Dedifferentiated amniotic fluid mesenchymal stem cell (primary cell): ENCODE measurements at regions not wholly inside any gene's neighbourhood (a gene's known extent, or its start where the extent isn't known, plus 50 kb on each side); places are given as distances from the start of the nearest gene placed in this dataset.
"Not testable (repeated sequence)": the region's sequence is repeated elsewhere in the genome, so short reads cannot be mapped to it uniquely, and the experiment has no call there.

Experiments used
- DNase-seq: peaks from one replicate; pipeline ENCODE4 v3.0.0-alpha.2; 2016; ENCODE audit errors: extremely low spot score

DNA sequence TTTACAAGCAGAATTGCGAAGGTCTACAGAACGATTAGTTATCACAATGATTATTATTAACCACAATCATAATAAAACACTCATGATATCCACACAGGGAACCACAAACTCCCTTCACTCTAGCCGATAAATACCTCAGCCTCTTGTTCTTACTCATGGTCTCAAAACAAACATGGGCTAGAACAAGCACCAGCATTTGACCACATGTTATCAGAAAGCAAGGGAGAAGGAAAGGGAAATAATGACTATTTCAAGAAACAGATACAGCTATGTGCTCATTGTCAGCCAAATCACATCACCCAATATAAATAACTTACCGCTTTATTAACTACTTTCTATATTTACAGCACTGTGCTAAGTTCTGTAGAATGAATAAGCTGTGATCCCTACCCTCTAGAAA, 663.2 kb upstream of the HTR2C start:
- no peak for DNase-seq

DNA sequence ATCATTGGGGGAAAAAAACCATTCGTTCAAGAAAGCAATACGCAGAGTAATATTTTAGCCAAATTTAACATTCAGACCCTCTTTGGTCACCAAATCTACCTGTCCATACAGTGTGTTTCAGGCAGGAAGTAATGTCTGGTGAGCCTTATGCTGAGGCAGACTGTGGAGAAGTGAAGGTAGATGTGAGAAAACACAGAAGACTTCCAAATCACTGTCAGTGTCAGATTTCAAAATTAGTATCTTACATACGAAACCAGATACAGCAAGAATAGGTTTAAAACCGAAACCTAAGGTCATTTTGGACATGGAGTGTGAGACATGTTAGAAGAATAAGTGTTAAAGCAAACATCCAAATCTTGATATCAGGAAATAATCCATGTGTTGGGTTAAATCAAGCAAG, 664.5 kb upstream of the HTR2C start:
- DNase-seq = no peak

DNA sequence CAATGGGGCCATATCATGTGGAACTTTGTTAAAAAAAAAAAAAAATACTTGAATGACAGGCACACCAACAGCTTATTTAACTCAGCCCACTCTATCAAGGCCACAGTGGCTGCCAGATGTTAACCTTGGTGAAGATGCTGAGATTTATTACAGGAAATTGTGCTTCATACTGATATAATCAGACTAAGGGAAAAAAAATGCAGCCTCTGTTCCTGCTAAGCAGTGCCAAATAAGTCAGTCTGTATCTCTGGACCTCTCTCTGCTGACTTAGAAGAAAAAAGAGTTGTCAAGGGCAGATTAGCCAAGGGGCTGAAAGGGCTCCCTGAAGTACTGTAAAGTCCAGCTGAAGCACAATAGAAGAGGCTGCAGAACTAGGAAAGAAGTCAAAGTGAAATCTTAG, 677.7 kb upstream of the HTR2C start:
- no peak for DNase-seq

DNA sequence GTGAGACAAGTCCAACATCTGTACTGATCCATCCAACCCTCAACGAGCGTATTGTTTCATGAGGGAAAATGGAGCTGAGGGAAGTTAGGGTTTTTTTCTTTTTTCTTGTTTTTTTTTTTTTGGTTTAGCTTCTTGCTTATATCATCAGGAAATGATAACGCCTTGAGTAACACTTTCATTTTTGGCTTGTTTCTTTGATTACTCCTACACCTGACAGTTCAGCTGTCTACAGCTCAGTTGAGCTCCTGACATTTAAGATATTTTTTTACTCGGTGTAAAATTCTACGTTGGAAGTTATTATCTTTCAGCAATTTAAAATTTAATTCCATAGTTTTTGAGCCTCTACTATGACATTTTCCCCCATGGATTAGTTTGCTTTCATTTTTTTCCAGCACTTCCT, 691.0 kb upstream of the HTR2C start:
- no peak for DNase-seq

DNA sequence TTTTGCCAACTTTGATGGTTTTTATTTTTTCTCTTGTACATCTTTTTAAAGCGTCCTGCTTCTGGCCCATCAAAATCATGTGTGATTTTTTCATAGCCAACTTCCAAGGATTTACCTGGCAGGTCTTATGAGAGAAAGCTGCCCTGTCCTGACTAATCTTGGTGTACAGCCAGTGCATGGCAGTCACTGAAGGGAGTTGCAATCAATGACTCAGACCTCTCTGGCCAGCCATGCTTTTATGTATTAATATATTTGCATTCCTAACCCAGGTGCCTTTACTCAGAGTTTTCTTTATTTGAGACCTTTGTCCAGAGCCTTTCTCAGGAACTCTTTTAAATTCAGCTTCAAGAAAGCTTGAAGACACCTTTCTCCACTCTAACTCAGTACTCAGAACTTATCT, 691.5 kb upstream of the HTR2C start:
- no peak for DNase-seq

DNA sequence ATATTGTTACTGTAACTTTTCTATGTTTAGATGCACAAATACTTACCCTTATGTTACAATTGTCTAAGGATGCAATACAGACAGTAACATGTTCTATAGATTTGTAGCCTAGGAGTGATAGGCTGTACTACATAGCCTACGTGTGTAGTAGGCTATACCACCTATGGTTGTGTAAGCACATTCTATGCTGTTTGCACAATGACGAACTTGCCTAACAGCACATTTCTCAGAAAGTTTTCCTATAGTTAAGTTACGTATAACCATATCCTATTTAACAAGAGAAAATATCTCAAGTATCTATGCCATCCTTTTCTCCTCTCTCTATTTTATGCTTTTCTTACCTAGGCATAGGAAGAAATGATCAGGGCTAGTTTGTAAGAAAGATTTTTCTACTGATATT, 710.8 kb upstream of the HTR2C start:
- DNase-seq = no peak

DNA sequence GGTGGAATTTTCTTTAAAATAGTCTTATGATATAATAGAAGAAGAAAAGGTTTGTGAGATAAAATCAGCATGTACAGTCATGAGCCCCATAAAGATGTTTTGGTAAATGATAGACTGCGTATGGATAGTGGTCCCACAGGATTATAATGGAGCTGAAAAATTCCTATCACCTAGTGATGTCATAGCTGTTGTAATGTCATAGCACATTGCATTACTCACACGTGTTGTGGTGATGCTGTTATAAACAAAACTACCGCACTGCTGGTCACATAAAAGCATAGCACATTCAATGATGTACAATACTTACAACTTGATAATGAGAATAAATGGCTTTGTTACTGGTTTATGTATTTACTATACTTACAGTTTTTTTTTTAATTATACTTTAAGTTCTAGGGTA, 715.2 kb upstream of the HTR2C start:
- DNase-seq = no peak

DNA sequence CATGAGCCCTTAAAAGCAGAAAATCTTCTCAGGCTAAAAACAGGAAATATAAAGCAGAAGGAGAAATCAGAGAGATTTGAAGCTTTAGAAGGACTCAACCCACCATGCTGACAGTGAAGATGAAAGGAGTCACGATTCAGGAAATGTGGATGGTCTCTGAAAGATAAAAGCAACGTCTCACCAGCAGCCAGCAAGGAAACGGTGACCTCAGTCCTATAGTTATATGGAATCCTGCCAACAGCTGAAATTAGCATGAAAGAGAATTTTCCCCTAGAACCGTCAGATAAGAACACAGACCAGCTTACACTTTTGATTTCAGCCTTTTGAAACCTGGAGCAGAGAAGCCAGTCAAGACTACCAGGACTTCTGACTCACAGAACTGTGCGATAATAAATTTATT, 715.7 kb upstream of the HTR2C start:
- no peak for DNase-seq

DNA sequence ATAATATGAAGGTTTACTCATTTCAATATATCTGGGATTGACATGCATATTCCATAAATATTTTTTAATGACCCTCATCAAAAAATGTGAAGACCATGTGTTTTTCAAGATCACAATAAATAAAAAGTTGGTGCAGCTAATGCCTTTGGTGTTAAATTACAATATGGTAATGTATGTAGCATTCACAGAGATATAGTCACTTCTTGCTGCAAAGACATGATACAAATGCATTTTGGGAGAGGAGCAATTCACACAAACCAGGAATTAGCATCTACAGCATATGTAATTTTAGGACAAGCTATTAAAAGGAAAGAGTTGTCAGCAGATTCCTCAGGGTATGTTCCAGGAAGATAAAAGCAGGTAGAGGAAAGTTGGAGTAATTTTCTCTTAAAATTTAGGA, 734.5 kb upstream of the HTR2C start:
- DNase-seq = no peak

DNA sequence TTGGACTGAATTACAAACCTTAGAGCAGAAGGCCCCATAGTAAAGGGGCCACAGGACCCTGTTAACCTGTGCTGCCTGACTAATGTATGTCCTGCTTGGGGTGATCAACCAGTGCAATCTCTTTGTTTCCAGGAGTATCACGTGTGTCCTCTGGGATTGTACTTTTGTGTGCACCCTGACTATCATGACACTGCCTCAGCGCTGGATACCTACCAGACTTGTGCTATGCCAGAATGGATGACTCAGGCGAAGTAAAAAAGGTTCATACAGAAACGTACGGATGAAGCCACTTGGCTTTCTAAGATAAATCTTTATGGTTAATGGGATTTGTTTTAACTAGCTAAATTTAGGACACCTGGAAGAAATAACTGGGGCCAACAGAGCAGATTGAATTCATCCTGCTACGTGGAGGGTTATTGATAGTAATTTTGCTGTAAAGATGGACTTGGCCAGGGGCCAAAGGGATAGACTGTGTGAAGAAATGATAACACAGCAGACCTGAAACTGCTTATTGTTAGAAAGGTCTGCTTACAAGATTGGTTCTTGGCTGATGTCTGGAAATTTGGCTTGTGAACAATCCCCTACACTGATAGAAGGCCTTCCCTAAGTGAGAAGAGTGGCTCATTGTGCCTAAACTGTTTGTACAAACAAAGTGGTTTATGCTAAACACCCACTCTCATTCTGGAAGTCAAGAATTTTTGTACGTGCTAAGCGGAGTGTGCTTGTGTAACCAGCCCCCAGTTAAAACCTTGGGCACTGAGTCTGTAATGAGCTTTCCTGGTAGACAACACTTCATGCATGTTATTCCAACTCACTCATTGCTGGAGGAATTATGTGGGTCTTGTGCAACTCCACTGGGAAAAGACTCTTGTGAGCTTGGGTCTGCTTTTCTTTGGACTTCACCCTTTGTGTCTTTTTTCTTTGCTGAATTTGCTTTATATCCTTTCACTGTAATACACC, 750.5 kb upstream of the HTR2C start:
- no peak for DNase-seq

DNA sequence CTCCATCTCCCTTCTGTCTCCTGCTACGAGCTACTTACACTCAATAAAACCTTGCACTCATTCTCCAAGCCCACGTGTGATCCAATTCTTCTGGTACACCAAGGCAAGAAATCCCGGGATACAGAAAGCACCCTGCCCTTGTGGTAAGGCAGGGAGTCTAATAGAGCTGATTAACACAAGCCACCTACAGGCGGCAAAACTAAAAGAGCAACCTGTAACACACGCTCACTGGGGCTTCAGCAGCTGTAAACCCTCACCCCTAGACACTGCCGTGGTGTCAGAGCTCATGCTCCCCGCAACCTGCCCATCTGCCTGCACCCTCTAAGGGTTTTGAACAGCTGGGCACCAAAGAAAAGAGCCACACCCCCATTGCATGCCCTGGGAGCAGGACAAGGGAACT, 755.4 kb upstream of the HTR2C start:
- DNase-seq = no peak

DNA sequence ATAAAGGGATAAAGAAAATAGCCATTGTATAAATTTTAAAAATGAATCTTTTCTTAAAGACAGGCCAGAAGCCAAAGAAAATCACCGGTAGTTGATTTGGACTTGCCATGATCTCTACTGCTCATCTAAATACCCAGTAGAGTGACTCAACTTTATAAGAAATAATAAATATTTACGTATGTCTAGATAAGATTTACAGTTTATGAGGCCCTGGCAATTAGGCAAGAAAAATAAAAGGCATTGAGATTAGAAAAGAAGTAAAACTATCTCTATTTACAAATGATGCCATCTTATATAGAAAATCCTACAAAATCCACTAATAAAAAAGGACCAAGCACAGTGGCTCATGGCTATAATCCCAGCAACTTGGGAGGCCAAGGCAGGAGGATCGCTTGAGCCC, 765.5 kb upstream of the HTR2C start:
- no peak for DNase-seq

DNA sequence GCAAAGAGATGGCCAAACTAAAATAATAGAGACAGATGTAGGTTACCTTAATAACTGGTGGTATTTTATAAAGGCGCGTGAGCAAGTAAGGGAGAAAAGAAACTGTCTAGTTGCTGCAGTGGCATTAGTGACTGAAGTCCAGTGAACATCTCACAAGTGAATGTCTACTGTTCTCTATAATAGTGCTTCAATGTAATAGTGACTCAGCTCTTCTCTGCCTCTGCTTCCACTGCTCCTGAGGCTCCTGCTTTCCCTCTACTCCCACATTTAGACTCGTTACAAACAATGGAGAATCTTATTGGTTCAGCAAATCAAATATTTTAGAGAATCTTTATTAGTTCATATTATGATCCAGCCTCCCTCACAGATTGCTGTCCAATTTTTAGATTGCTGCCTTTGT, 779.1 kb upstream of the HTR2C start:
- no peak for DNase-seq

DNA sequence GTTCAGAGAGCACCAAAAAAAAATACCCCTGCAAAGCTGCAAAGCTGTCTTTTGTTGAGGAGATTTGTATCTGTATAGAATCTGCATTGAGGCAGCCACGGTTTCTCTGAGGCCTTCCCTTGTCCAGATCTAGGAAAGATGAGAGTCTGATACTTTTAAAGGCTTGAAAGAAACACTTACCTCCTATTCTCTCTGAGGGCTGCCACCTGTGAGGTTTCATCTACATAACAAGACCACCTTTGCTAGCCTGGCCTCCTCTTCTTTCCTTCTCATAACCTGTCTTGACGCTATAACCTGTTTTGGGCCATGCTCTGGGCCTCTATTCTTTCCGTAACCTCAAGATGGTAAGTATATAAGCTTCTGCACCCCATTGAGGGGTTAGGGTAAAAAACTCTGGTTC, 779.6 kb upstream of the HTR2C start:
- DNase-seq = no peak

DNA sequence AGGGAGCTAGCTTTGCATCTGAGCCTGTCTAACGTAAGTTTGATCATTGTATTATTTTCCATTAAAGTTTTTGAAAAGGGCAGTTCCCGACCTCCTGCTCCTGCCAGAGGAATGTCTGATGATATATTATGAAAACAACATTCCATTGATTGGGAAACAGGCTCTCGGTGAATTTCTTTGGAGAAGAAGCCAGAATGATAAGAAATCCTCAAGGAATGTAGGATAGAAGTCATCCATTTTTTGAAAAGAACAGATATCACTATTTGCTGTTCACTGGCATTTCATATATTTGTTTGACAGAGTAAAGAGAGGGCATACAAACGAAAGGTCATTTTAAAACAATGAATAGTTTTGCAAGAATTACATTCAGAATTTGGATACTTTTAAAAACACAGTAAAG, 781.0 kb upstream of the HTR2C start:
- DNase-seq = no peak

DNA sequence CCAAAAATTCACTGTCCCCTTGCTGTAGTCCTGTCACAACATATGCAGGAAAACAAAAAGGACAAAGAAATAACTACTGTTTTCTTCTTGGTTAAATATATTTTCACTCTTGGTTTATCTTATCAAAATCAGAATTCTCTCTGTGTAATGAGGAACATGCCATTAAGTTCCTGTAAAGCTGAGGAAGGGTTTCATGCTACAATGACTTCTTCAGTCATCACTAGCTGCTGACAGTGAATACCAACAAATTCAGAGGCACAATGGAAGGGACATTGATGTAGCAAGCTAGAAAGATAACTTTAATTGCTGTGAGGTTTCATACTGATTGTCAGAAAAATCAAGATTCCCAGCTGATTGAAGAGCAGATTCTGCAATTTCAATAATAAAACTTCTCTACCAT, 782.9 kb upstream of the HTR2C start:
- no peak for DNase-seq

DNA sequence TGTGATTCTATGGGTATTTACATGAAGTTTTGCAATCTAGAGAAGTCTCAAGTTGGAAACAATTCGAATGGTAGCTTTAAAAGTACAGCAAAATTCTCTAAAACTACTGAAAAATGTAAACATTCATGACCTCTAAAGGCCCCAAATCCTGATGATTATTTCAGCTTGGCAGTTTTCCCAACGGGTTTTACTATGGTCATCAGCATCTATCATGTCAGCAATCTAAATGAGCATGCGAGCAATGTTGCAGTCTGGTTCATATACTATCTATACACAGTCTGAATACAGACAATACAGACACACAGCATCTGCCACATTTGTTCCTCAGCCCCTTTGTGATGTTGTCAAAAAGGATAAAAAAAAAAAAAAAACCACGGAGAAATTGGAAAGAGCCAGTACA, 790.3 kb upstream of the HTR2C start:
- DNase-seq = no peak

DNA sequence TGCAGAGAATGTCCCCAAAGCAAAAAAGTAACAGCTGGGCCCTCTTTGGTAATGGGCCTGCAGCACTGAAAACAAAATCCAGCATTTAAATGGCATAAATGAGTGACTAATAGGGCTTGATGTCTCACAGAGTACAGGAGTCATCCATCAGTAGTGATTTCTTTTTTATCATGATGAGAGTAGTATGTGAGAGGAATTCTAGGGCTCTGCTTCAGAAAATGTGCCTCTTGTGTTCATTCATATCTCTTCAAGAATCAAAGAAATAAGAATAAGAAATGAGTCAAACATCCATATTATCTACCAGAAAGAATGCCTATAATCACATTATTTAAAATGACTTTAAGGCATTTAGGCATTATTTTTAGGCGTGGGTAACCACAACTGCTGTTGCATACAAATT, 792.9 kb upstream of the HTR2C start:
- DNase-seq = no peak

DNA sequence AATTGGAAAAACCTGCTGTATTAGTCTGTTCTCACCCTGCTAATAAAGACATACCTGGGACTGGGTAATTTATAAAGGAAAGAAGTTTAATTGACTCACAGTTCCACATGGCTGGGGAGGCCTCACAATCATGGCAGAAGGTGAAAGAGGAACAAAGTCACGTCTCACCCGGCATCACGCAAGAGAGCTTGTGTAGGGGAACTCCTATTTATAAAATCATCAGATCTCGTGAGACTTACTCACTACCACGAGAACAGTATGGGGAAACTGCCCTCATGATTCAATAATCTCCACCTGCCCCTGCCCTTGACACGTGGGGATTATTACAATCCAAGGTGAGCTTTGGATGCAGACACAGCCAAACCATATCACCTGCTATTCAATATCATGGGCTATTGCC, 799.1 kb upstream of the HTR2C start:
- not testable (repeated sequence) for DNase-seq

DNA sequence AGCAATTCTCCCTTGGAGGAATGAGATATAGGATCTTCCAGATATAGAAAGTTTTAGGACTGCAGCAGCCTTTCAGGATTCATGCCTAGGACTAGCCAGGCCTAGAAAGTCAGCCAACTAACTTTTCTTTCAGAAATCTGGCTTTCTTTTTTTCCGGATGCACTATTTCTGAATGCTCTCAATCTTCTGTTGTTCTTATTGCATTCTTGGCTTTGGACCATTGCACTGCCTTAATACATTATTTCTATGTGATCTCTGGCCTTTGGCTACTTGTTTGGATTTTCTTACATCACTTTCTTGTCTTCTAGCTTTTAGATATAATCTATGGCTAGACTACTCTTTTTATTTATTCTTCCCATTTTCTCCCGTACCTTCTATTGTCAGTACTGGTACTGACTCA, 813.1 kb upstream of the HTR2C start:
- no peak for DNase-seq

DNA sequence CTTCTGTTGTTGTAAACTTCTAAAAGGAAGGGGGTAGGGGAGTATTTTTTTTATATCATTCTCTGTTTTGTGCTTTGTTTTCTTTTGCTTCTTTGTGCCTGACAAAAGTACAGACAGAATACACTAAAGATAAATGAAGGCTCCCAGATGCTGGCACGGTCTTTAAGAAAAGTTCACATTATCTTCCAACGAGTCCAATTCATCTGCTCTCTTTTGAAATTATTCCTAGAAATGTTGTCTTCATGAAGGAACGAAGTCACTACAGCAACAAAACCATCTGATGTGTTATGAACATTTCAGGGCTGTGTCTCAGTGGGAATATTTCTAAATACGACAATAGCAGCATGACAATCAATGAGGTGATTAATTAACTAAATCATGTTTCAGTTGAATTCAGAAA, 813.8 kb upstream of the HTR2C start:
- DNase-seq = no peak

DNA sequence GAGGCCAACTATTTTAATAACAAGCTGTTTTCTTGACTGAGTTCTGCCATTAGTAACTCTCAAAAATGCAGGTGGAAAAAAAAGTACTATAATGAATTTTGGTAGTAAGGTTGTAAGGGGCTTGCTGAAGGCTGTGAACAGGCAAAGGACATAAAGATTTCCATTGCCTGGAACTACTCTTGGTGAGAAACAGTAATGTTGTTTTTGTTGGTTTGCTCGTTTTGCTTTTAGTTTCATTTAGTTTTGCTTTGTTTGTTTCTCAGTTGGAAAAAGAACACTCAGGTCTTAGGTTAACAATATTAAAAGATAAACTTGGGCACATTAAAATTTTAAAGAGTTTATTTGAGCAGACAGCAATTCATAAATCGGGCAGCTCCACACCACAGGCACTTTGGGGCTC, 824.5 kb upstream of the HTR2C start:
- DNase-seq = no peak

DNA sequence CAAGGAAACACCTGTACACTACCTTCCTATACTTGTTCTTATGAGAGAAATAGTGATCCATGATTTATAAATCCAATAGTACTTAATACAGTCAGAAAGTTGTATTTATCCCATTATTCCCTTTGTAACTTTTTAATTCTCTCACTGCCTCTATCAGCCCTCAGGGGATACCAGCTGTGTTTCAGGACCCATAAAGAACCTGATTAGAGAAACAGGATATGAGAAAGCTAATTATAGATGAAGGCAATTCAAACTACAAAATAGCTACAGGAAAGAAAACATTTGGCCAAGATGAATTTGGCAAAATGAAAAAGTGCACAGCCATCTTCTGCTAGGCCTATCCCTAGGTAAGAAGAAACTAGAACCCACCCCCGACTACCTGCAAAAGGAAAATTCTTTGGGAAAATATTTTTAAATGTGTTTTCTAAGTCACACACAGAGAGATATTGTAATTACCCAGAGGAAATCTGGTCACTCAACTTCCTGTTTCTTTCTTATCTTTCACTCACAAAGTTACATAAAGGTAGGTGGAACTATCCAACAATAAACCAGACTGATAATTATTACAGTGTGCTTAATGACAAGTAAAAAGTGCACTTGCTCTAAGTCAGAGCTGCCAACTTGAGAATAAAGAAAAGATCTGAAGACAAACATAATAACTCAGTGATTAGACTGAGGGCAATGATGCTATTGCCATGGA, 836.5 kb upstream of the HTR2C start:
- no peak for DNase-seq
